HG03457 (cell line): ENCODE measurements at regions not wholly inside any gene's neighbourhood (a gene's known extent, or its start where the extent isn't known, plus 50 kb on each side); places are given as distances from the start of the nearest gene placed in this dataset.
"Not testable (repeated sequence)": the region's sequence is repeated elsewhere in the genome, so short reads cannot be mapped to it uniquely, and the experiment has no call there.

ENCODE experiments used
- ATAC-seq: cut with Tn5 transposase; IDR thresholded peaks from one replicate; pipeline ENCODE4 v1.9.1; 2021; ENCODE audit warnings: moderate number of reproducible peaks; ENCODE audit not compliant: unreplicated experiment

DNA sequence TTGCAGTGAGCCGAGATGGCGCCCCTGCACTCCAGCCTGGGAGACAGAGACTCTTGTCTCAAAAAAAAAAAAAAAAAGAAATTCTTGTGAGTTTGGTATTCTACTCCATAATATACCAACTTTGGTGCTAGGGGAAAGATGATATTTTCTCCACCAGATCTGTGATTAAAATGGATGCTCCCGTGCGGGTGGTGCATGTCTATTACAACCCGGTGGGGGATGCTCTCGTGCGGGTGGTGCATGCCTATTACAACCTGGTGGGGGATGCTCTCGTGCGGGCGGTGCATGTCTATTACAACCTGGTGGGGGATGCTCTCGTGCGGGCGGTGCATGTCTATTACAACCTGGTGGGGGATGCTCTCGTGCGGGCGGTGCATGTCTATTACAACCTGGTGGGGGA, 244.1 kb upstream of the RGMA start:
- ATAC-seq: not testable (repeated sequence)

DNA sequence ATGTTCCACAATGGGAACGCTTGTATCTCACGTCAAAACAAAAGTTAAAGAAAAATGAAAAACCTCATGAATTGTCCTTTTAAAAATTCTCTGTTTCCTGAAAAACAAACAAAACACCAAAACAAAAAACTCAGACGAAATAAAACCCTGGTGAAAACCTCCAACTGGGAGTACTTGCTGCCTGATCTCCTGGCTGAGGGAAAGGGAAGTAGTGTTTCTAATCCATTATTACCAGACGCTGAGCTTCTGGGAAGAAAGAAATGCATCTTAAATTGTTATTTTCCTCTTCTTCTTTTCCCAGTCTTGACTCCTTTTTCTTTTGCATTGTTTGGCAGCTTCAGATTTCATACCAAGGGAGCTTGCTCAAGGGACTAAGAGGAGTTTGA, 243.2 kb upstream of the RGMA start:
- ATAC-seq: no peak

DNA sequence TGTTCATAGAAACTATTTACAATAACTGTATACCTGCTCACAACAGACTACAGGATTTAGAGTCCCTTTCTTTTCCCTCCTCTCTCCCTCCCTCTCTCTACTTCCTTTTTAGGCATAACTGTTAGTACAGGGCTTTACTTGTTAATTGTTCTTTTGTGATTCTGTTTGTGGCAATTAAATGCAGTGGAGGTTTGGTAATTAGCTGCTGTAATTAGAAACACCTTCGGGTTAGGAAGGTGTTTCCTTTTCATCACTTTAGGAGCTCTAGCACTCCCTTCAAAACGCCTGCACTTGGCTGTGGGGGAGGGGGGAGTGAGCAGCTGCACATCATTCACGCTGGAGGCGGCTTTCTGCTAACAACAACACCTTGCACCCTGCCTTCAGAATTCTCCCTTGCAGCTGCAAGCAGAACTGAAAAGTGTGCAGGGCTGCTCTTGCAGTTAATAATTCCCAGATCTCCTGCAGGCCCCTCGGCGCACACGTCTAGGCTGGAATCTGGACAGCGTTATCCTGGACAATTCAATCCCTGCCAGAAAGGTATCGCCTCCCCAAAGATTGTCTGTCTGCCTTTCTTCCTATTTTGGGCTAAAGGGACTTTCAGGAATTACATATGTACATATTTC, 242.6 kb upstream of the RGMA start:
- ATAC-seq: no peak

DNA sequence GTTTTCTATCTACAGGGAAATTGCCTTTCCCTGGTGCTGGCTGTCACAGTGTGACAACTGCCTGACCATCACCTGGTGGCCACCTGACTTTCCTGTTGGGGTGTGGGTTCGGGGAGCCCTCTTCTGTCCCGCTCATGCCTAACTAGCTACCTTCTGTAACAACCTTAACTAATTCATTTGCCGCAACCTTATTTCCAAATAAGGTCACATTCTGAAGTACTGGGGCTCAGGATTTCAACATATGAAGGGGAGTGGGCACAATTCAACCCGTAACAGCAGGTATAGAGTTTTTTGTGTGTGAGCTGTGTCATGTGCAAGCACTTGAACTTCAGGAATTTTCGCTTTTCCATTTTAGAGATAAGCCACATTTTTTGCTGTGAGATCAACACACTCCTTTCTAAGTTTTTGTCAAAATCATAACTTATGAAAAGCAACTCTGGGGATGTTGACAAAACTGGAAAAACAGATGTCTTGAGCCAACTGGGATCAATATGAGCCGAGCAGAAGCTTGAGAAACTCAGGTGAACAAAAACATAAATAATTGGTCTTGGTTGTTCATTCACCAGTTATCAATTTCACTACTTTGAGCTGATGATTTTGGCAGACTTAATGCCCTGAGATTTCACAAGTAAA, 242.0 kb upstream of the RGMA start:
- no peak for ATAC-seq

DNA sequence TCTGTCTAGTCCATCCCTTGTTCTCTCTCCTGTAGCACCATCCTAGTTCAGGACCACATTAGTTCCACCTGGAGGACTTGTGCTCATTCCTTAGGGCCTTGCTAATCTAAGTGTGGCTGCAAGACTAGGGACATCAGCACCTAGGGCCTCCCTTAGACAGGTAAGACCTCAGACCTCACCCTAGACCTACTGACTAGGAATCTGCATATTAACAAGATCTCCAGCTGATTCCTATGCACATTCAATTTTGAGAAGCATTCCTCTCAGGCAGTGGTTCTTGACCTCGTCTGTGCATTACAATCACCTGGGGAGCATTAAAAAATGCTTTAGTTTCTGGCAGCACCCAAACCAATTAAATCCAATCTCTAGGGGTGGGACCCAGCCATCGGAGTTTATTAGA, 238.4 kb upstream of the RGMA start:
- ATAC-seq: no peak

DNA sequence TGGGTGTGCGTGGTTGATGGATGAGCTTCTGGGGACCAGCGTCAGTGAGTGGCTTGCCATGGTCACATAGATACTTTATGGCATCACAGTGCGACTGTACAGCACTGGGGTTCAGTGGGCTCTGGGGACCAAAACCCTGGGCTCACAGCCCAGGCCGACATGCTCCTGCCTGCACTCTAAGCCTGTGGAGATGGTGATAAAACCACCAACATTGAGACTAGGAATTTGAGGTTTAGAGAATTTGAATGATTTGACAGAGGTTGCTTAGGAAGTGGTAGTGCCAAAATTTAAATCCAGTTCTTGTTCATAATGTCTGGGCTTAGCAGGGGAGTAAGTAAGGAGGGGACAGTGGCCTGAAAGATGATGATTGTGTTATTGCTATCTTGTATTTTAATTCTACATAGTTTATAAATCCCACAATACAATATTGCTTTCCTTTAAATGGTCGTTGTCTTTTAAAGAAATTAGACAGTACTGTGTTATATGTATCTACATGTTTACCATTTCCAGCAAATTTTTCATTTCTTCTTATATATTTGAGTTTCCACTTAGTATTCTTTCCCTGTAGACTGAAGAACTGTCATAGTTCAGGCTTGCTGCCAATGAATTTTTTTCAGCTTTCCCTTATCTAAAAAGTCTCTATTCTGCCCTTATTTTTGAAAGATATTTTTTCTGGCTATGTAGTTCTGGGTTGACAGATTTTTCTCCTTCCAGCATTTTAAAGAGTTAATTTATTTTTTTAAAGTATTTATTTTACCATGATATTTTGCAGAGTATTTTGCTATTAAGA, 235.4 kb upstream of the RGMA start:
- no peak for ATAC-seq

DNA sequence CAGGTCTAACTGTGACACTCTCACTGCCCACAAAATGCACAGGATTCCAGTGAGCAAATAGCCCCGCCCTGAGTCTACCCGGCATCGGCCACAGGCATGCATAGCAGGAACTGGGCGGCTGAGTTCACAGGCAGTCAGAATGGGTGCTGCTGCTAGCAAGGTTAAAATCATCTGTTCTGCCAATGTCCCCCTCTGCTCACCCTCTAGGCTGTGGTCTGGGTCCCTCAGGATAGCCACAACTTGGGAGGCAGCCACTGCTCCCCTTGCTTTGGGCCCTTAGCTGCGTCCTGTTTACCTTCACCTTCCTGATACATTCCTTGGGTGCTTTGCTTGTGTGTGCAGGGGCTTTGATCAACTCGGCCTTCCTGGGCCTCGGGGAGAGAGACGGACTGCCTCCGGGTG, 232.9 kb upstream of the RGMA start:
- no peak for ATAC-seq

DNA sequence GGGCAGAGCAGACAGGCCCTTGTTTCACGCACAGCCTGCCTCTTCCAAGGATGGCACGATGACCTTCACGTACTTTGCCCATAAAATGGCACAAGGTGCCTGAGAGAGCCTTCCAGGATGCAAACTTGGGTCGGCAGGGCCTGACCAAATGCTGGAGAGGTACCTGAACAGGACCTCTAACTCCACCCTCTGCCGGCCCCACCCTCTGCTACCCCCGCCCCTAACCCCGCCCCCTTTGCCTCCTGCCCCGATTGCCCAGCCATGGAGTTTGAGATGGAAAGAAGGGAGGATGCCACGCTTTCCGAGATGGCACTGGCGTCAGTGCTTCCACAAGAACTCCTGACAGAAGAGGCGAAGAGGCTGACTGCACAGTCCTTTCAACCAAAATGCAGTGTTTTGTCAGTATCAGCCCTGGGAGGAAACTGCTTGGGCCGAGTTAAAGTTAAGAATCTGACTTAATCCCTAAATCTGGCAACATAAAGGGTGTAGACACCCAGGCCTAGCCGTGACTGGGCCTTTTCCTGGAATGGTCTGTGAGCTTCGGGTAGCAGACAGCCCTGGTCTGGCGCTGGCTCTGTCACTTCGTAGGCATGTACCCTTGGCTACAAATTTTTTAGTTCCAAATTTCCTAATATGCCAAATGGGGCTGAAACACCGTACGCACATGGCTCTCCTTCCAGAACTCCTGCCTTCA, 230.3 kb upstream of the RGMA start:
- ATAC-seq: no peak

DNA sequence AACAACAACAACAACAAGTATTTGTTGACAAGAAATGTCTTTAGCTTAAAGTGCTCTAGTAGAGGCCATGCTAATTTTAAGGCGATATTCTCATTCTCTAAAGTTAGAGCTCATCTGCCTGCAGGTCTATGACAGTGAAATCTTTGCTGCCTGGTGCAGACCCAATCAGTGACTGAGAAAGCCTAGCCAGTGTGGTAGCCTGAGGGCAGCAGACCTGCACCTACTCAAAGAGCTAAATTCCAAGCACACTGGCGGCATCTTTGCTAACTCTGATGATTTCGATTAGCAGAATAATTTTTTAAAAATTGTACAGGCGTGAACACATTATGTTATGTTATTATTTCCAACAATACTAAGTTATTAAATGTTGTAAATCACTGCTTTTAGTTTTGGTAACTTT, 228.8 kb upstream of the RGMA start:
- no peak for ATAC-seq

DNA sequence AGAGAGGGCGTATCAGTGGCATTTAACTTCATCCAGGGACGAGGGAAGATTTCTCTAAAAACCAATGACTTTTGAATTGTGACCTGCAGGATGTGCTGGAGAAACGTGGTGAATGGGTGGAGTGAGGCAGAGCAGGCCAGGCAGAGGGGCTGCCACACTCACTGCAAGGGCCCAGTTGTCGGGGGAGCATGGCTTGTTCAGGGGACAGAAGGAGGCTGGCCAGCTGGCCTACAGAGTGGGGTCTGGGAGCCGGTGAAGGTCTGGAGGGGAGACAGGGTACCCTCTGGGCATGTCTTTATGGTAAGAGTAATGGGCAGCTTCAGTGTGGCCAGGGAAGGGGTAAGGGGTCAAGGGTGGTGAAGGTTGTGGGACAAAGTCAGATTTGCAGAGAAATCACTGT, 225.2 kb upstream of the RGMA start:
- ATAC-seq: no peak

DNA sequence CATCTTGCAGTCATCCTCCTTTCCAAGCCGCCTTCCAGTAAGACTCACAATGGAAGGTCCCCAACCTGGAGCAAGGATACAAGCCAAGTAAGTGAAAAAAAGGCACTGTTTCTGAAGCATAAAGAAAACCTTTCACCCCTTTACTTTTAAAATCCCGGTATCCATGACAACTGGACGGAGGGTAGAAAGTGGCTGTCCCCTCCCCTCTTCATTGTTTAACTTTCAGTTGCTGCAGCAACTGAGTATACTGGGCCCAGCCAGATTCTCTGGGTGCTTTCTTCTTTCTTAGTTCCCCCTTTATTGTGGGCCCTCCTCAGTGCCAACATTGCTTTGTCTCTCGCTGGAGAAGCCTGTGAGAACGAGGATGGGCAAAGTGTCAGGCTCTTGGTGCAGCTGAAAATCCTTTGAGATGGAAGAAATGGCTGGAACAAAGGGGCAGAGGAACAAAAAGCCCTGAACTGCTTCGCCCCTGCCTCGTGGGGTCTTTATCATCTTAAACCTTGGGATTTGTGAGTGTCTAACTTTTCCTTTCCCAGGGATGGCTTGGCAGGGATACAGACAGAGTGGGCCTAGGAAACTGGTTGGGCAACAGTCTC, 224.0 kb upstream of the RGMA start:
- no peak for ATAC-seq

DNA sequence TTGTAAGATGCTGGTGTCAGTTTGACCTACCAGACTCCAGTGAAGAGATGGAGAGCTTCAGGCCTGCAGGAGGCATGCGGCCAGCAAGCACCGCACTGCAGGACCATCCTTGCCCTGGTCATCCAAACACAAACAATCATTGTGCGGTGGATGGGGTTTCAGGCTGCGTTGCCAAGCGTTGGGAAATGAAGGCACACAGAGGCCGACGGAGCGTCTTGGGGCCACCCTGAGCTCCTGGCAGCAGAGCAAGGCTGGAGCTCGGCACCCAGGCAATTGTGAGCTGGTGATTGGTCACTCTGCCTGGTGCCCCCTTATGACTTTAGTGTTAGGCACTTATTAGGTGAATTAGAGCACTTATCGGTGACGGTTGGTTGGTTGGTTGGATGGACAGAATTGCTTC, 222.6 kb upstream of the RGMA start:
- ATAC-seq: no peak

DNA sequence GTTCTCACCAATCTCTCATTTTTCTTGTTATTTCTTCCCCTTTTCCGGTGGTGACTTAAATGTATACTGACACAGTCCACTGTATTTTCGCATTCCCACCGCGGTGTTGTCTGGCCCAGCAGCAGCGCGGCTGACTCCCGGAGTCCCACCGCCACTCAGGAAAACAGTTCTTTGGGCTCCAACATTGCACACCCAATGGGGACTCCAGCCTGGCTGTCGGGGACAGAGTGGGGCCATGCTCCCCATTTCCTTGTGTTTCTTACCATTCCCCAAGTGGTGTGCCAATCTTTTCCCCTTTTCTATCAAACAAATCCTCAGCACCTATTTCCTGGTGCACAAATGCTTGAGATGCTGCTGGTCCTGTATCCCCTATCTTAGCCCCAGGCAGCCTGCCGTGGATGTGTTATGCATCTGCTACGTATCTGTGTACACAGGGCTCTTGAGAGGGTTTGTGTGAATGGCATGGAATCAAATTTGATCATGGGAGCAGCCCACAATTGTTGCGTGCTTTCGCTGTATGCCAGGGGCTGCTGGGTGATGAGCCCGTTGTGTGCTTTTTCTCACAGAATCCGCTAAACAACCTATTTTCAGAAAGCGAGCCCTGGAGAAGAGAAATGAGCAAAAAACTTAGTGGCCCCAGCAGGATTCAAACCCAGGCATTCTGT, 219.1 kb upstream of the RGMA start:
- no peak for ATAC-seq

DNA sequence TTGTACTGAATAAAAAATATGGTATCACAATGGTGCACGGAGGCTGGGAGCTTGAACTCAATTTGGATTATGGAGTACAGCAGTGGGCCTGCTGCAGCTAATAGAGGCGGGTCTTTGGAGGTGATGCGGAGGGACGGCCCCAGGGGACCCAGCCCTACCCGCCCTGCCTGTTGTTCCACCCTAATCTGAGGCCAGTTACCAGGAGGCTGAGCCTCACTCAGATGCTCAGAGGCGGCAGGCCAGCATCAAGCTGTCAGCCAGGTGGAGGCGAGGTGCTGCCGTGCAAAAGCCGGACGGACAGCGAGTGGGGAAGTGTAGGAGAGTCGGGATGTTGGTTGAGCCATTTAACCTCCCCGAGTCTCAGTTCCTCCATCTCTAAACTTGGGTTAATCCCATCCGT, 218.5 kb upstream of the RGMA start:
- no peak for ATAC-seq

DNA sequence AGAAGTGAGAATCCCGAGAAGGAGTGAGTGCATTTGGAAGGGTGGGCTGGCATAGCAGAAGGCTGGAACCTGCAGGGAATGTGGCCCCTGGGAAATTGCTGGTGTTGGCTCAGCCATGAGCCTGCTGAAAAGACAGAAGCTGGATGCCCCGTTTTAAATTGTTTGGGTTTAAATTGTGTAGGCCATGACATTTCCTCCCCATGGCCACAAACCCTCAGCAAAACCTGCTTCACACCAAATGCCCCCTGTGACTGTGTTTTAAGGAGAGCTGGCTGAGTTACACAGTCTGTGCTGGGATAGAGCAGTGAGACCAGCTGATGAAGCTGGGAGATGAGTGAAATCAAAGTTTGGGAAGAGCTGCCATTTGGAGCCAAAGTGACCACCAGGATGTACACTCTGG, 216.3 kb upstream of the RGMA start:
- no peak for ATAC-seq

DNA sequence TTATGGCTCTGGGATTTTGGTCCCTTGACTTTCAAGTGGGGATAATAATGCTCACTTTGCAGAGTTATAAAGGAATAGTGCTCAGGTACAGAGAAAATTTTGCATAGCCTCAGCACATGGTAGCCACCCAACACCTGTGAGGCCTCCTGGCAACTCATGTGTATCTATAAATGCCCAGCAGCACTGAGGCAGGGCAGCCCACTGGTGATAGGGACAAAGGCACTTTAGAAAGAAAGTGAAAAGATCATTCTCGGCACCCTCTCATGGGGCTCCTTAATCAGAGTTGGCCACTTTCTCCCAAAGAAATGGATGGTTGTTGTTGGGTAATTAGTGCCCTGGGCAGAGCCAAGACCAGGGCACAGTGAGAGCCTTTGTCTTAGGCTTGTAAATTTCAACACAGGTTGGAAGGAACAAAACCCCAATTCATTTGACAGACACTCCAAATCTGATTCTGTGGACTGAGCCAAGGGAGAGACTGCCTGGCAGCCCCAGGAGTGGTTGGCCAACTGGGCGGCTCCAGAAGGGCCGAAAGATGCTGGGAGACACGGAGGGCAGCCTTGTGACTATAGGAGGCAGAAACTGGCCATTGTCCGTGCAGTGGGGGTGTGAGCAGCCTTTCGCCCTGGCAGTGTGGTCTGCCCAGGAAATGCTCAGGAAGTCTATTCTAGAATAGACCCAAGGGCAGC, 213.2 kb upstream of the RGMA start:
- no peak for ATAC-seq

DNA sequence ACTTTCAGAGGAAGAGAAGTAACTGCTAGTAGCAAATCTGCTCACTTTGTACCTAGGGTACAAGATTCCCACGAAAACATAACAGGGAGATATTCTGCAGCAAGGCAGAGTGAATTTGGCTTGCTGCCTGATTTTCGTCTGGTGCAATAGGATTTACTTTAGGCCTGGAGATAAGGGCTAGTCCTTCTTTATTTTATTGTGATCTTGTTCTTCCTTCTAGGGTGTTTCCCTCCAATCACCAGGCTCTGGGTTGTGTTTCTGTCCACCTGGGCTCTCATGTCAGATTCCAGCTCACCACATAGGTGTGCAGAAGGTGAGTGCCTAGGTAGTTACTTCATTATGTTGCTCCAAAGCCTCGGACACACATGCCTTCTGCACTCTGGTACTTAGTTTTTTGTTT, 211.8 kb upstream of the RGMA start:
- ATAC-seq: no peak

DNA sequence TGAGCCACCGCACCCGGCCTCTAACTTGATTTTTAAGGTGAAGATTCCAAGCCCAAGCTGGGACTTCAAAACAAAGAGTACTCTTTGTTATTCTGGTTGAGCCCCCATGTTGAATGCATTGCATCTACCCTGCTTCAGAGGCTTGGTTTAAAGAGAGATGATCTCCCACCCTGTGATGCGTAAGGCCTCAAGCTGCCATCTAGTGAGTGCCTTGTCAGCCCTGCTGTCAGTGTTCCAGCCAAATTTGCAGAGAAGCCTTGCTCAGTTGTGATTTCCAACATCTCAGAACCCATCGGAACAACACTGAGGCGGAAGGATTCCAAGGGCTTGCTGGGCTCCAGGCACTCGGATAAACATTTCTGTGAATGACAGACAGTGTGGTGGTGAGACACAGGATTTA, 210.7 kb upstream of the RGMA start:
- no peak for ATAC-seq

DNA sequence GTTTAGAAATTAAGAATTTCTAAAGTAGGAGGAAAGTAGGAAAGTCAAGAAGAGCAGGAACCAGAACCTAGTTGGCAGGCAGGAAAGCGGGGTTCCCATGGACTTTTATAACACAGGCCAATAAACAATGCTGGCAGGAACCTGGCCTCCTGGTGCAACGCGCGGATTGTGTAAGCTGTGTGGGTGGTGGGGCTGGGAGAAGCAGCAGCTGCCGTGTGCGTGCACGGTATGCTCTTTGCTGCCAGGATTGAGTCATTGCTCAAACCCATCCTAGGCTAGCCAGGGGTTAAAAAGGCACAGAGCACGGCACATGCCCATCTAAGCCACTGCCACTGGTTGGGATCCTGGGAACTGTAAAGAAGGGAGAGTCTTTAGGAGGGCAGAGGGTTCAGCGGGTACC, 209.9 kb upstream of the RGMA start:
- ATAC-seq: no peak

DNA sequence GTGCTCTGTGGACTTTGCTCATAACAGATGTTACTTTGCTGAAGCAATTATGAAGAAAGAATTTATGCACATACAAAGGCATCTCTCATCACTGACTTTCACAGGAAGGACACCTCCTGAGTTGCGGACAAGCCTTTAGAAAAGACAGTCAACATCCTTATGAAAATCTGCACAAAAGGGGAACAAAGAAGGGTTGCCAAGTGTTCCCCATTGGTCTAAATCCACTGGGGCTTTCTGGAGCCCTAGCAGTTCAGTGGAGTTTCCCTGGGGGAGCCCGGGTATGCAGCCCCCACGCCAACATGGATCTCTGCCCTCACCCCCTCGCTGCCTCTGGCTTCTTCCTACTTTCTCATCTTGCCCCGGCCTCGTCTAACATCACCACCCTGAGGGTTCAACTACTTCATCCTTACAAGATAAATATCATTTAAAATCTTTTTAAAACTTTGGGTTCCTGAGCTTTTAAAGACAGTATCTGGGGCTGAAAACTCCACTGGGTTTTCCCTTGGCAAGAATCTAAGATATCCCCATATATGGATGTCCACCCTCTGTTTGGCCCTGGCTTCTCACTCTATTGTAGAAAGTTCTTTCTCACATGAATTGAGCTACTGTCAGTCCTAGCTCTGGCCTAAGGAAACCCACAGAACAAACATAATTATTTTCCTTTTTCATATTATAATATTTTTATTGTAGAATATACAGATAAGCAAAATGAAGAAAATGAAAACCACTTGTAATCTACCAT, 207.9 kb upstream of the RGMA start:
- ATAC-seq: no peak
